GM23248 (cell line): ENCODE measurements at regions not wholly inside any gene's neighbourhood (a gene's known extent, or its start where the extent isn't known, plus 50 kb on each side); places are given as distances from the start of the nearest gene placed in this dataset.

Experiments used
- EZH2 ChIP-seq: fragments of 200-600 bp; sonication (generic); IDR thresholded peaks from 2 replicates; pipeline ENCODE4 v1.6.1; 2018; ENCODE audit warnings: antibody characterized with exemption, mild to moderate bottlenecking; ENCODE audit not compliant: insufficient read depth, poor library complexity, severe bottlenecking
- EZH2phosphoT487 ChIP-seq: fragments of 200-600 bp; sonication (generic); IDR thresholded peaks from 2 replicates; pipeline ENCODE4 v1.6.1; 2018; ENCODE audit warnings: antibody characterized with exemption, moderate library complexity, mild to moderate bottlenecking, low read depth; ENCODE audit not compliant: insufficient read depth

DNA sequence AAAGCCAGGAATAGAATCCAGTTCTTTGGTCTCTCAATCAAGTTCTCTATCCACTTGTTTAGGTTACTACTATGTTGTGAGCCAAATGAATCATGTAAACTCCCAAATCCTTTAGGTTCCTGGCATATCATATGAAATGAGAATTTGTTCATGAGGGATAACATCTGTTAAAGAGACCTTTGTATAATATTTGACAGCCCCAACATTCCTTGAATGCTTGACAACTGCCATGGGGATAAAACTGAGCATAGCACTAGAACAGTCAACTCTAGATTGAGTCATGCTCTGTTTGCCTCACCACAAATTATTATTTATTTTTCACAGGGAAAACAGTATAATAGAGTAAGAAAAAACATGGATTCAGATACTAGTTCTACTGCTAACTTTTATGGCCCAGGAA is 93.3 kb downstream of the NAA11 start:
- TF ChIP-seq EZH2 (no peak), EZH2phosphoT487 (no peak)
